ENCODE measurements at regions not wholly inside any gene's neighbourhood (a gene's known extent, or its start where the extent isn't known, plus 50 kb on each side); places are given as distances from the start of the nearest gene placed in this dataset.

DNA sequence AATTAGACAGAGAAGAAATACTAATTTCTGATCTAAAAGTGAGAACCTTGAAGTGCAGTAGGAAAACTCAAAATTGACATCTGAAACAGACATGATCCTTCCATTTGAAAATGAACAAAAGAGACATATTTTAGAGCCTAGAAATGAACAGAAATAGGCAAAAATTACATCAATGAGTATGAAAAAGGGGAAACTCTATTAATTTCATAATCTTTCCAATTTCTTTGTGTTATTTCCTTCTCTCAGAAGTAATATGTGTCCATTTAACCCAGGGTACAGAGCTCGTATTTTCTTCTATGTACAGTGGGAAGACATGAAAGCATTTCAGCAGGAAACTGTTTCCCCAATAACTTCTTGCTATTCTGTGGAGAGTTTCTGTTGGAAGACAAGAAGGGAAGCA lies 263.1 kb downstream of the CGGBP1 start:
- H4K8ac ChIP-seq (ENCODE audit: low read depth, low read length): no peak overlapping the region
- H2BK15ac ChIP-seq (ENCODE audit: low read length): no peak overlapping the region
- no CpG with 5 or more reads among the region's 1 CpG for WGBS, 2 donors (ENCODE audit: extremely low coverage in 2 of 2, insufficient read length in 2 of 2, insufficient replicate concordance in 1 of 2)
- H3K18ac ChIP-seq (ENCODE audit: low read length): no peak overlapping the region
- no peak for DNase-seq (ENCODE audit: low spot score)
- H3K27me3 ChIP-seq (ENCODE audit: control insufficient read depth in 3 of 3, insufficient read depth in 3 of 3, low read depth in 1 of 3, low read length in 3 of 3): peaks cover 5 to 47% (median 22%) of the 10 kb centered on the region in 3 experiments
- no peak overlapping the region for H2BK120ac ChIP-seq (ENCODE audit: low read depth, low read length)
- no peak overlapping the region for H3K23ac ChIP-seq (ENCODE audit: low read depth, low read length, poor library complexity)
- H2BK12ac ChIP-seq (ENCODE audit: low read length): no peak overlapping the region
- H3K36me3 ChIP-seq (replicated peaks in 1 of 2; ENCODE audit: control insufficient read depth in 2 of 2, insufficient read depth in 2 of 2, low read length in 2 of 2): no peaks in the 10 kb centered on the region
- H3K4ac ChIP-seq (ENCODE audit: low read length): no peak overlapping the region
- no peak overlapping the region for H3K27ac ChIP-seq (replicated peaks; ENCODE audit: low read length)
- no peak overlapping the region for H3K4me2 ChIP-seq (ENCODE audit: insufficient read depth, low read length, poor library complexity, severe bottlenecking)
- no peak overlapping the region for H2AK5ac ChIP-seq (ENCODE audit: low read depth, low read length)
- no peak overlapping the region for H2BK5ac ChIP-seq (ENCODE audit: low read length)
- H2AFZ ChIP-seq (ENCODE audit: low read length): no peak overlapping the region
- no peak overlapping the region for H3K14ac ChIP-seq (ENCODE audit: low read length)
- no peaks in the 10 kb centered on the region for H3K9me3 ChIP-seq (replicated peaks in 1 of 2; ENCODE audit: control insufficient read depth in 2 of 2, insufficient read depth in 1 of 2, low read depth in 1 of 2, low read length in 2 of 2)
- peaks cover 0 to 2% of the 10 kb centered on the region in 2 donors for H3K4me1 ChIP-seq (ENCODE audit: control insufficient read depth in 2 of 2, insufficient read depth in 1 of 2, low read depth in 1 of 2, low read length in 2 of 2)
- no peak overlapping the region for H3K9ac ChIP-seq (ENCODE audit: low read depth, low read length, poor library complexity)
- no peak overlapping the region for H3K4me3 ChIP-seq (ENCODE audit: low read length in 2 of 2)
- H3K79me1 ChIP-seq (ENCODE audit: low read depth, low read length): no peaks in the 10 kb centered on the region
- H4K91ac ChIP-seq (ENCODE audit: low read depth, low read length, poor library complexity): no peak overlapping the region

DNA sequence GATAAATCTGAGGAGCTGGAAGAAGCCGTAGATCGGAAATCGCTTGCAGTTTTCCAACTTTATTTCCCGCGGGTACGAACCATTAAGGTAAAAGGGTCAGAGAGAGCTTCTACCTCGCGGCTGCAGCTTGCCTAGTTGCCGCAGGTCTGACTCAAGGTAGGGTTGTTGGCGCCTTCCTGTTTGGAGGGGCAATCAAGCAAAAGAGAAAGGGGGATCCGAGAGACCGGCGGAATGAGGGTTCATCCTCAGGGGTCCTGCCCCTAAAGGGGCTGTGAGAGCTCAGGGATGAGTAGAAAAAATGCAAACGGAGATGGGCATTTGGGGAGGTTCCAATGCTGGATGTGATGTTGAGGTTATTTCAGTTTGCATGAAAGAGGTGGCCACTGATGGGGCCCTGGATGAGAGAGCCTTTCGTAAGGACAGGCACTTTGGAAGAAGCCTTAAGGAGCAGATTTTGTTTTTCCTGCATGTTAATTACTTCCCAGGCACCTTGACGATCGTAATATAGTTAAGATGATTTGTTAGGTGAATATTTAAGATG lies 265.4 kb downstream of the CGGBP1 start:
- Histone ChIP-seq H4K8ac (ENCODE audit: low read depth, low read length) (no peak overlapping the region), H3K23ac (ENCODE audit: low read depth, low read length, poor library complexity) (no peak overlapping the region), H3K9ac (ENCODE audit: low read depth, low read length, poor library complexity) (no peak overlapping the region), H3K36me3 (replicated peaks in 1 of 2; ENCODE audit: control insufficient read depth in 2 of 2, insufficient read depth in 2 of 2, low read length in 2 of 2) (no peaks in the 10 kb centered on the region), H2BK120ac (ENCODE audit: low read depth, low read length) (no peak overlapping the region), H2AK5ac (ENCODE audit: low read depth, low read length) (no peak overlapping the region), H2BK5ac (ENCODE audit: low read length) (no peak overlapping the region), H3K14ac (ENCODE audit: low read length) (peak overlapping the region; percentile 21), H3K18ac (ENCODE audit: low read length) (peak overlapping the region; percentile 83), H2AFZ (ENCODE audit: low read length) (peak overlapping the region; percentile 86), H3K27me3 (ENCODE audit: control insufficient read depth in 3 of 3, insufficient read depth in 3 of 3, low read depth in 1 of 3, low read length in 3 of 3) (peaks cover 5 to 50% (median 22%) of the 10 kb centered on the region in 3 experiments), H3K9me3 (replicated peaks in 1 of 2; ENCODE audit: control insufficient read depth in 2 of 2, insufficient read depth in 1 of 2, low read depth in 1 of 2, low read length in 2 of 2) (no peaks in the 10 kb centered on the region), H3K4ac (ENCODE audit: low read length) (no peak overlapping the region), H3K27ac (replicated peaks; ENCODE audit: low read length) (no peak overlapping the region), H3K4me2 (ENCODE audit: insufficient read depth, low read length, poor library complexity, severe bottlenecking) (peak overlapping the region; percentile 89), H3K79me1 (ENCODE audit: low read depth, low read length) (no peaks in the 10 kb centered on the region), H4K91ac (ENCODE audit: low read depth, low read length, poor library complexity) (no peak overlapping the region), H3K4me3 (ENCODE audit: low read length in 2 of 2) (peak overlapping the region in 1 of 2 donors; percentile 74), H3K4me1 (ENCODE audit: control insufficient read depth in 2 of 2, insufficient read depth in 1 of 2, low read depth in 1 of 2, low read length in 2 of 2) (peaks cover 0 to 2% of the 10 kb centered on the region in 2 donors), H2BK12ac (ENCODE audit: low read length) (no peak overlapping the region), H2BK15ac (ENCODE audit: low read length) (no peak overlapping the region)
- no peak for DNase-seq (ENCODE audit: low spot score)
- no CpG with 5 or more reads among the region's 17 CpGs for WGBS, 2 donors (ENCODE audit: extremely low coverage in 2 of 2, insufficient read length in 2 of 2, insufficient replicate concordance in 1 of 2)

DNA sequence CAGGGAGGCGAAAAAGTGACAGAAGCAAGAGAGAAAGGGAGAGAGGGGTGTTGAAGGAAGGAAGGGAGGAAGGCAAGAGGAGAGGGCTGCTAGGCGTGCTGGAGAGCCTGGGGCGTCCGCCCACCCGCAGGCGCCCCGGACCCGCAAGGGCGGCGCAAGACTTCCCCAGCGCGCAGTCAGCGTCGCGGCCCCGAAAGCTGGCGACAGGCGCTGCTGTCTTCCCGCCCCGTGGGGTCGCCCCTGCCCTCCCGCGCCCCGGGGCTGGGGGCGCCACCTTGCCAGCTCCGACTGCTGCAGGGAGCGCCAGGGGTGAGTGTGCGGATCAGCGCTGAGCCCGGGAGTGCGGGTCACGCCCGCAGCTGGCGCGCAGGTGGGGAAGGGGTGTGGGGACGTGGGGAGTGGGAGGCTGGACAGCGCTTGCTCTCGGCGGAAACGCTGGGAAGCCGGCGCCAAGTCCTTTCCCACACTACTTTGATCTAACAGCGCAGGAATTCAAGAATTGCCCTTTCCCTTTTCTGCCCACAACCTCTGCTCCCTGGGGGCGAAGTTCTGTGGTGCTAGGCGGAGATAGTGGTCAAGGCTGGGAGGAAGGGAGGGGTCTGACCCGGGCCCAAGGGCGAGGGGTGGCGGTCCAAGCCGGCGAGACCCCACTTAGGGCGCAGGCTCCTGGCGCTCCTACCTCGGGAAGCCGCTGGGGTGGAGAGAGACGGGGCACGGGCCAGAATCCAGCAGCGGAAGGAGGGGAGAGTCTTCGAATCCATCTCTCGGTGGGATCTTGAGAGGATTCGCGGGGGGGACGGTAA lies 266.1 kb downstream of the CGGBP1 start, which contains the start of gene HTR1F:
HTR1F (plus strand) TSS at position 173 of the 803 bp plus-strand sequence.
- Histone ChIP-seq H3K9ac (ENCODE audit: low read depth, low read length, poor library complexity) (peak within 1 kb of the TSS; percentile 84), H4K8ac (ENCODE audit: low read depth, low read length) (no peak within 1 kb of the TSS), H3K4me3 (ENCODE audit: low read length in 2 of 2) (peak within 1 kb of the TSS in 1 of 2 donors; percentile 74), H4K91ac (ENCODE audit: low read depth, low read length, poor library complexity) (no peak within 1 kb of the TSS), H3K27ac (replicated peaks; ENCODE audit: low read length) (no peak within 1 kb of the TSS), H3K4me2 (ENCODE audit: insufficient read depth, low read length, poor library complexity, severe bottlenecking) (peak within 1 kb of the TSS; percentile 89), H2AFZ (ENCODE audit: low read length) (peak within 1 kb of the TSS; percentile 86), H2BK5ac (ENCODE audit: low read length) (peak within 1 kb of the TSS; percentile 13), H3K36me3 (replicated peaks in 1 of 2; ENCODE audit: control insufficient read depth in 2 of 2, insufficient read depth in 2 of 2, low read length in 2 of 2) (no peaks in the 10 kb centered on the region), H3K18ac (ENCODE audit: low read length) (peak within 1 kb of the TSS; percentile 83), H2BK12ac (ENCODE audit: low read length) (no peak within 1 kb of the TSS), H3K9me3 (replicated peaks in 1 of 2; ENCODE audit: control insufficient read depth in 2 of 2, insufficient read depth in 1 of 2, low read depth in 1 of 2, low read length in 2 of 2) (no peaks in the 10 kb centered on the region), H2BK120ac (ENCODE audit: low read depth, low read length) (no peak within 1 kb of the TSS), H3K23ac (ENCODE audit: low read depth, low read length, poor library complexity) (no peak within 1 kb of the TSS), H2BK15ac (ENCODE audit: low read length) (no peak within 1 kb of the TSS), H2AK5ac (ENCODE audit: low read depth, low read length) (no peak within 1 kb of the TSS), H3K4ac (ENCODE audit: low read length) (no peak within 1 kb of the TSS), H3K27me3 (ENCODE audit: control insufficient read depth in 3 of 3, insufficient read depth in 3 of 3, low read depth in 1 of 3, low read length in 3 of 3) (peaks cover 5 to 50% (median 22%) of the 10 kb centered on the region in 3 experiments), H3K79me1 (ENCODE audit: low read depth, low read length) (no peaks in the 10 kb centered on the region), H3K4me1 (ENCODE audit: control insufficient read depth in 2 of 2, insufficient read depth in 1 of 2, low read depth in 1 of 2, low read length in 2 of 2) (peaks cover 0 to 2% of the 10 kb centered on the region in 2 donors), H3K14ac (ENCODE audit: low read length) (peak within 1 kb of the TSS; percentile 56)
- peak; percentile 43 for DNase-seq (ENCODE audit: low spot score)
- no CpG with 5 or more reads among the region's 62 CpGs for WGBS, 2 donors (ENCODE audit: extremely low coverage in 2 of 2, insufficient read length in 2 of 2, insufficient replicate concordance in 1 of 2)

DNA sequence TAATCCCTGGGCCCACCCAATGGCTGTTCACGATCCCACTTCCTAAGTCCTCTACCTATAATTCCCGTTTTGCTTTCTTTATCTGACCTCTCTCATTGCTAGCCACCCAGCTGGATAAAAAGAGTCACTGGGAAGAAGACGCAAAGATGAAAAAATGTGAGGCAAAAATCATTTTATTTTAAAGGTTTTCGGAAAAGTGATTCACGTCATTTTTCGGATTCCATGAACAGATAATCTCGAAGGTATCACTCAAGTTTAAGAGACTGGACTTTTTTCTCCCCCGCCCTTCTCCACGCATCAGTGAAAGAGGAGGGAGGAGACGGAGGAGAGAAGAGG lies 266.6 kb downstream of the CGGBP1 start:
- no peak for DNase-seq (ENCODE audit: low spot score)
- Histone ChIP-seq H2AFZ (ENCODE audit: low read length) (peak overlapping the region; percentile 86), H3K18ac (ENCODE audit: low read length) (peak overlapping the region; percentile 76), H3K14ac (ENCODE audit: low read length) (peak overlapping the region; percentile 56), H3K79me1 (ENCODE audit: low read depth, low read length) (no peaks in the 10 kb centered on the region), H3K36me3 (replicated peaks in 1 of 2; ENCODE audit: control insufficient read depth in 2 of 2, insufficient read depth in 2 of 2, low read length in 2 of 2) (no peaks in the 10 kb centered on the region), H4K8ac (ENCODE audit: low read depth, low read length) (no peak overlapping the region), H2BK120ac (ENCODE audit: low read depth, low read length) (no peak overlapping the region), H2BK5ac (ENCODE audit: low read length) (no peak overlapping the region), H3K4me3 (ENCODE audit: low read length in 2 of 2) (peak overlapping the region in 1 of 2 donors; percentile 74), H4K91ac (ENCODE audit: low read depth, low read length, poor library complexity) (no peak overlapping the region), H2BK15ac (ENCODE audit: low read length) (no peak overlapping the region), H3K4me2 (ENCODE audit: insufficient read depth, low read length, poor library complexity, severe bottlenecking) (peak overlapping the region; percentile 89), H3K9me3 (replicated peaks in 1 of 2; ENCODE audit: control insufficient read depth in 2 of 2, insufficient read depth in 1 of 2, low read depth in 1 of 2, low read length in 2 of 2) (no peaks in the 10 kb centered on the region), H3K4ac (ENCODE audit: low read length) (no peak overlapping the region), H3K27ac (replicated peaks; ENCODE audit: low read length) (no peak overlapping the region), H2BK12ac (ENCODE audit: low read length) (no peak overlapping the region), H3K4me1 (ENCODE audit: control insufficient read depth in 2 of 2, insufficient read depth in 1 of 2, low read depth in 1 of 2, low read length in 2 of 2) (peaks cover 0 to 2% of the 10 kb centered on the region in 2 donors), H3K27me3 (ENCODE audit: control insufficient read depth in 3 of 3, insufficient read depth in 3 of 3, low read depth in 1 of 3, low read length in 3 of 3) (peaks cover 5 to 50% (median 22%) of the 10 kb centered on the region in 3 experiments), H3K9ac (ENCODE audit: low read depth, low read length, poor library complexity) (peak overlapping the region; percentile 84), H3K23ac (ENCODE audit: low read depth, low read length, poor library complexity) (no peak overlapping the region), H2AK5ac (ENCODE audit: low read depth, low read length) (no peak overlapping the region)
- no CpG with 5 or more reads among the region's 10 CpGs for WGBS, 2 donors (ENCODE audit: extremely low coverage in 2 of 2, insufficient read length in 2 of 2, insufficient replicate concordance in 1 of 2)
